ENCODE measurements at regions not wholly inside any gene's neighbourhood (a gene's known extent, or its start where the extent isn't known, plus 50 kb on each side); places are given as distances from the start of the nearest gene placed in this dataset.

DNA sequence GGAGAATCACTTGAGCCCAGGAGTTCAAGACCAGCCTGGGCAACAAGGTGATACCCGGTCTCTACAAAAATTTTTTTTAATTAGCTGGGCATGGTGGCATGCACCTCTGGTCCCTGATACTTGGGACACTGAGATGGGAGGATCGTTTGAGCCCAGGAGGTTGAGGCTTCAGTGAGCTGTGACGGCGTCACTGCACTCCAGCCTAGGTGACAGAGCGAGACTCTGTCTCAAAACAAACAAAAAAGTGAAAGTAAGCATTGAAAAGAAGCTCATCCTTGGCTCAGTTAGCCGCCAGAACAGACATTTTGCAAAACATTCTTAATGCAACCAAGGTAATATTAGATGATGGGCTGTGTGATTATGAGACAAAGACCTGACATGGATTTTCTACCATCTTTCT, 223.3 kb upstream of the VCX3A start:
- no peaks in the 10 kb centered on the region for H3K9me3 ChIP-seq
- DNase-seq (ENCODE audit: low spot score in 2 of 2), result no peak
- TF ChIP-seq EP300 (IDR thresholded peaks at IDR 0.05), result no peak
- TF ChIP-seq, protein P1, sequence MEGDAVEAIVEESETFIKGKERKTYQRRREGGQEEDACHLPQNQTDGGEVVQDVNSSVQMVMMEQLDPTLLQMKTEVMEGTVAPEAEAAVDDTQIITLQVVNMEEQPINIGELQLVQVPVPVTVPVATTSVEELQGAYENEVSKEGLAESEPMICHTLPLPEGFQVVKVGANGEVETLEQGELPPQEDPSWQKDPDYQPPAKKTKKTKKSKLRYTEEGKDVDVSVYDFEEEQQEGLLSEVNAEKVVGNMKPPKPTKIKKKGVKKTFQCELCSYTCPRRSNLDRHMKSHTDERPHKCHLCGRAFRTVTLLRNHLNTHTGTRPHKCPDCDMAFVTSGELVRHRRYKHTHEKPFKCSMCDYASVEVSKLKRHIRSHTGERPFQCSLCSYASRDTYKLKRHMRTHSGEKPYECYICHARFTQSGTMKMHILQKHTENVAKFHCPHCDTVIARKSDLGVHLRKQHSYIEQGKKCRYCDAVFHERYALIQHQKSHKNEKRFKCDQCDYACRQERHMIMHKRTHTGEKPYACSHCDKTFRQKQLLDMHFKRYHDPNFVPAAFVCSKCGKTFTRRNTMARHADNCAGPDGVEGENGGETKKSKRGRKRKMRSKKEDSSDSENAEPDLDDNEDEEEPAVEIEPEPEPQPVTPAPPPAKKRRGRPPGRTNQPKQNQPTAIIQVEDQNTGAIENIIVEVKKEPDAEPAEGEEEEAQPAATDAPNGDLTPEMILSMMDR (IDR thresholded peaks at IDR 0.05), result no peak
- TF ChIP-seq POLR2A (IDR thresholded peaks at IDR 0.05), result no peak
- WGBS, 2 donors, result 90 to 93% methylated on average over 6 of the region's 6 CpGs
- H3K27ac ChIP-seq, result no peak overlapping the region
- H3K4me3 ChIP-seq, result no peak overlapping the region
- H3K27me3 ChIP-seq, result no peaks in the 10 kb centered on the region
- no peaks in the 10 kb centered on the region for H3K36me3 ChIP-seq
- no peaks in the 10 kb centered on the region for H3K4me1 ChIP-seq

DNA sequence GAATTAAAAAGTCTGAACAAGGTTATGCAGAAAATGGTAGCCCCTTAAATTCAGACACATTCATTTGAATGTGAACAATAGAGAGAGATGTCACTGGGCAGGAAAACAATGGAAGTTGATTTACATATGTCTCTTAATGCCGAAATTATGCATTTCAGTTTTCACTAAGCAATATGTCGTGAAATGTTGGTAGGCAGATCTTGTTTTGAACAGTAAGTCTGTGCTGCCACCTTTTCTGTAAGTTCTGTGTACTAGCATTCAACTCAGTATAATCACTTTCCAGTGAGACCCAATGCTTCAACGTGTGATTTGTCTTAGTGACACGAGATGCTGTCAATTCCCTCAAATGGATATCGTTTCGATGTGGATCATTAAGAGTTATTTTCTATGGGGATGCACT, 222.7 kb upstream of the VCX3A start:
- H3K27me3 ChIP-seq, result no peaks in the 10 kb centered on the region
- 90% methylated on average over 6 of the region's 6 CpGs for WGBS, 2 donors
- H3K36me3 ChIP-seq, result no peaks in the 10 kb centered on the region
- H3K4me1 ChIP-seq, result no peaks in the 10 kb centered on the region
- TF ChIP-seq, protein P1 (IDR thresholded peaks at IDR 0.05), result no peak
- TF ChIP-seq EP300 (IDR thresholded peaks at IDR 0.05) (no peak), POLR2A (IDR thresholded peaks at IDR 0.05) (no peak)
- H3K4me3 ChIP-seq, result no peak overlapping the region
- H3K9me3 ChIP-seq, result no peaks in the 10 kb centered on the region
- DNase-seq (ENCODE audit: low spot score in 2 of 2), result no peak
- H3K27ac ChIP-seq, result no peak overlapping the region

DNA sequence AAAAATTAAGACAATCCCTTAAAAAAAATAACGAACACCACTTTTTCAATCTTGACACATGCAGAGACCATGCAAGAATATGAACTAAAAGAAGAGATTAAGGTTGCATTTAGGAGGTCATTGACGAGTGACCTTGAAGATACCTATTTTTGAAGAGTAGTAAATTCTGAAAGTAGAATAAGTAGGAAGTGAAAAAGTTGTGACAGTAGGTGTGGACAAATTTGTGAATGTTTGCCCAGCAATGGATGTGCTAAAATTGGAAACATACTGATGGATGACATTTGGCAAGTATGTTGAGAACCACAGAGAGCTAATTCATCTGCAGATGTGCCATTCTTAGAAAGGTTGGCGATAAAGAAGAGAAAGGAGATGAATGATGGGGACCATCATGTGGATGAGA, 213.7 kb upstream of the VCX3A start:
- DNase-seq (ENCODE audit: low spot score in 2 of 2), result no peak
- Histone ChIP-seq H3K27ac (no peak overlapping the region), H3K4me3 (no peak overlapping the region), H3K36me3 (no peaks in the 10 kb centered on the region), H3K4me1 (no peaks in the 10 kb centered on the region), H3K9me3 (no peaks in the 10 kb centered on the region), H3K27me3 (no peaks in the 10 kb centered on the region)
- WGBS, 2 donors, result 83 to 86% methylated on average over 3 of the region's 3 CpGs
- TF ChIP-seq, protein P1 (IDR thresholded peaks at IDR 0.05), result no peak
- TF ChIP-seq EP300 (IDR thresholded peaks at IDR 0.05), result no peak
- TF ChIP-seq POLR2A (IDR thresholded peaks at IDR 0.05), result no peak

DNA sequence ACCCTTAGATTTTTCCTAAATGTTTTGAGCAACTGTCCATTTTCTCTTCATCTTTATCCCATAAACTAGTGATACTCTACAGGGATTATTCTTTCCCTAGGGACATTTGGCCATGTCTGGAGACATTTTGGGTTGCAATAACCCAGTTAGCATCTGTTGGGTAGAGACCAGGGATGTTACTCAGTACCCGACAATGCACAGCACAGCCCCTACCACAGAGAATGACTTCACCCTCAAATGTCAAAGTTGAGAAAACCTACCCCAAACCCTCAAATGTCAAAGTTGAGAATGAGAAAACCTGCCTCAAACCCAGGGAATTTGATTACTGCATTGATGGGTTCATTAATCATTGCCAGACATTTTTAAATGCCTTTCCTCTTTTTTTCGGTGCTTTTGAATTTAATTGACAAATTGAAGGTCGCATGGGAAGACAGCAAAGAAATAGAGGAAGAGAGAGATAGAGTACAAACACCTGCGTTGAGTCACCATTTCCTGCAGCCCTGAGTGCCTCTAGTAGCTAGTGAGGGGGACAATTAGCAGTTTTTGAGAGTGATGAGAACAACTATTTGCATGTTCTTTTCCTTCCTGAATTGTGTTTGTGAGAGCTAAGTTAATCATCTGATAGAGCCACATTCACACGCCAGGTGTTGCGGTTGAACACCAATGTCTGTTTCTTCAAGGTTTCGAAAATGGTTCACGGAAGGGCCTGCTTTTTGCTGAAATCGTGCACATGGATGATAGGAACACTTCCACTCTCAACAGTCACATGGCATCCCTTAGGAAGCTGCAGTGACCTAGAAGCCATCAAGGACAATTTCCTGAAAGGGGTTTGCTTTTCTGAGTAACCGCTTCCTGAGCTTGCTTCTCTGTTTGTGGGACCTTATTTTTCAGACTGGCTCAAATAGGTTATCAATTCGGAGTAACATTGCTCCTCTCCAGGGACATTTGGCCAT, 203.9 kb upstream of the VCX3A start:
- Histone ChIP-seq H3K27me3 (no peaks in the 10 kb centered on the region), H3K4me1 (no peaks in the 10 kb centered on the region), H3K9me3 (no peaks in the 10 kb centered on the region), H3K36me3 (no peaks in the 10 kb centered on the region), H3K4me3 (no peak overlapping the region), H3K27ac (no peak overlapping the region)
- 83 to 86% methylated on average over 10 to 11 of the region's 11 CpGs for WGBS, 2 donors
- TF ChIP-seq EP300 (IDR thresholded peaks at IDR 0.05) (no peak), POLR2A (IDR thresholded peaks at IDR 0.05) (no peak)
- TF ChIP-seq, protein P1 (IDR thresholded peaks at IDR 0.05), result no peak
- no peak for DNase-seq (ENCODE audit: low spot score in 2 of 2)

DNA sequence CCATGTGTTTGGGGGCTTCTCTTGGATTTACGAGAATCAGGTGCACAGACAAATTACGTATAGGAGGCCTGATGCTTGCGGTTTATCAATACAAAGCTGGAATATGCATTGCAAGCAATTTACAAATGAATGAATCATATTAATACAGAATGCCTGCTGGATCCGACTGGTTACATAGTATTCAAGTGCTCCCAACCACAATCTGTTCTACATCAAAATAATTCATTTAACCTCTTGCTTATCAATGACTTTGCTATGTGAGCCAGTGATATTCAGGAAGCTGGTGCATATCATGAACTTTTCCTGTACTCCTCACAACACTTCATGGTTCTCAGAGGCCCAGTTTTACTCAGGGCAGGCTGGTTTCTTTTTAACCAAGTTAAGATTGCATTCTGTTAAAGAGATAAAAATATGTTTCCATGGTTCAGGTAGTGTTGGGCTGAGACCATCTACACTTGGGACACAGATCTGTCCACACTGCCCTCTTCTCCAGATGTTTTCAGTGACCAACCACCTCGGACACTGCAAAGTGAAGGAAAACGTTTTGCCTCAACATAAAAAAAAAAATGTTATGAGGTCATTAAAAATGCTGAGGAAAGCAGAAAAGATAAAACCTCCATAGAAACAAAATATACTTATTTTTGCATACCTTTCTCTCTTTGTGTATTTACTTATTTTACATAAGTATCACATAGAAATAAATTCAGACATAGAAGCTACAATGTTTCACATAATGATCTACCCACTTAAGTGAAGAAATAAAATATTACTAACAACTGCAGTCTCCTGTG, 200.1 kb upstream of the VCX3A start:
- 63 to 69% methylated on average over 6 of the region's 6 CpGs for WGBS, 2 donors
- no peaks in the 10 kb centered on the region for H3K4me1 ChIP-seq
- TF ChIP-seq POLR2A (IDR thresholded peaks at IDR 0.05) (no peak), EP300 (IDR thresholded peaks at IDR 0.05) (no peak)
- TF ChIP-seq, protein P1 (IDR thresholded peaks at IDR 0.05), result no peak
- no peaks in the 10 kb centered on the region for H3K27me3 ChIP-seq
- H3K4me3 ChIP-seq, result no peak overlapping the region
- DNase-seq (ENCODE audit: low spot score in 2 of 2), result no peak
- no peaks in the 10 kb centered on the region for H3K9me3 ChIP-seq
- no peak overlapping the region for H3K27ac ChIP-seq
- no peaks in the 10 kb centered on the region for H3K36me3 ChIP-seq

All from tibial nerve (tissue), 4 donors.